HepG2 (cell line): ENCODE measurements at regions not wholly inside any gene's neighbourhood (a gene's known extent, or its start where the extent isn't known, plus 50 kb on each side); places are given as distances from the start of the nearest gene placed in this dataset.

ENCODE experiments used
- ATAC-seq: fragments of 200-7000 bp; cut with Tn5 transposase; 3 replicates; pipeline ENCODE4 v1.9.1; 2020; ENCODE audit warnings: mild to moderate bottlenecking, moderate library complexity
- BruUV-seq: library from RNA; stranded (reverse); fragments of 400-500 nt; replicated peaks from 2 replicates; lab custom pipeline; 2021; lab: Mats Ljungman, UMichigan
- CTCF ChIA-PET: fragments of 300-600 bp; formaldehyde crosslinking; extraction: SDS; loops from one replicate; lab custom pipeline; 2021; ENCODE audit warnings: low total read pairs, inconsistent platforms, low intra/inter-chr PET ratio; lab: Yijun Ruan, JAX
- POLR2A ChIA-PET: fragments of 350-600 bp; sonication (Branson Sonifier 250); formaldehyde crosslinking; loops from one replicate; lab custom pipeline; 2020; ENCODE audit warnings: antibody characterized with exemption, inconsistent platforms; lab: Yijun Ruan, JAX
- DNase-seq: peaks from one replicate; pipeline ENCODE4 v3.0.0-alpha.2; 2015; ENCODE audit warnings: low spot score
- FAIRE-seq: peaks from 3 replicates; lab custom pipeline; 2011; peaks lifted over from hg19 to GRCh38; lab: Jason Lieb, UNC
- H2AFZ ChIP-seq: one replicate; pipeline ENCODE4 v1.6.1; 2011; ENCODE audit warnings: low read length, inconsistent platforms
- H3K27ac ChIP-seq: fragments of 300-600 bp; 3 replicates; pipeline ENCODE4 v1.8.0; 2011; ENCODE audit warnings: mixed run types, mild to moderate bottlenecking, mixed read lengths, low read length, inconsistent platforms; ENCODE audit not compliant: insufficient read depth; ENCODE audit errors: extremely low read length
- H3K27me3 ChIP-seq, 2 experiments: fragments of 200-600 bp in 1 of 2; 2 replicates in 1 of 2; 3 replicates in 1 of 2; pipeline versions ENCODE4 v1.6.0 to v1.8.0; 2011; ENCODE audit warnings: low read length in 2 of 2, mild to moderate bottlenecking in 2 of 2, moderate library complexity in 2 of 2, inconsistent platforms in 1 of 2; ENCODE audit not compliant: insufficient read depth in 2 of 2, control insufficient read depth in 1 of 2
- H3K36me3 ChIP-seq, 2 experiments: fragments of 200-600 bp in 1 of 2; replicated peaks in 1 of 2; 2 replicates in 1 of 2; 3 replicates in 1 of 2; pipeline versions ENCODE4 v1.5.1 to v1.8.0; 2011; ENCODE audit warnings: low read length in 2 of 2, inconsistent platforms in 1 of 2; ENCODE audit not compliant: insufficient read depth in 2 of 2, control insufficient read depth in 1 of 2
- H3K4me1 ChIP-seq: 2 replicates; pipeline ENCODE4 v1.5.1; 2012; ENCODE audit warnings: low read length, inconsistent platforms; ENCODE audit not compliant: insufficient read depth
- H3K4me2 ChIP-seq: 2 replicates; pipeline ENCODE4 v1.6.0; 2011; ENCODE audit warnings: low read depth, low read length, inconsistent platforms
- H3K4me3 ChIP-seq, 3 experiments: fragments of 200-600 bp in 1 of 3; sonication (generic), shearing (Covaris generic) in 1 of 3; replicated peaks in 1 of 3; 2 replicates each; pipeline ENCODE4 v1.5.1; 2011 to 2016; ENCODE audit warnings: low read length in 3 of 3, inconsistent platforms in 2 of 3, low read depth in 2 of 3, mild to moderate bottlenecking in 2 of 3, control low read depth in 1 of 3, mixed read lengths in 1 of 3; ENCODE audit not compliant: insufficient read depth in 1 of 3
- H3K79me2 ChIP-seq: one replicate; pipeline ENCODE4 v1.6.1; 2011; ENCODE audit warnings: low read length, inconsistent platforms; ENCODE audit not compliant: insufficient read depth
- H3K9ac ChIP-seq: 2 replicates; pipeline ENCODE4 v1.6.0; 2011; ENCODE audit warnings: mild to moderate bottlenecking, low read depth, low read length, inconsistent platforms; ENCODE audit not compliant: insufficient read depth
- H3K9me3 ChIP-seq: 2 replicates; pipeline ENCODE4 v1.5.1; 2012; ENCODE audit warnings: mild to moderate bottlenecking, low read length
- H4K20me1 ChIP-seq: 2 replicates; pipeline ENCODE4 v1.6.0; 2011; ENCODE audit warnings: inconsistent platforms, mild to moderate bottlenecking, low read length, moderate library complexity; ENCODE audit not compliant: insufficient read depth
- HES4 ChIP-seq: sonication (generic); formaldehyde crosslinking; IDR thresholded peaks from 2 replicates; pipeline ENCODE4 v1.9.0; 2021; ENCODE audit warnings: mild to moderate bottlenecking, missing genetic modification reagents, borderline replicate concordance
- MZF1 ChIP-seq: sonication (generic); formaldehyde crosslinking; IDR thresholded peaks from 2 replicates; pipeline ENCODE4 v1.8.1; 2023; ENCODE audit warnings: mild to moderate bottlenecking, missing genetic modification reagents, borderline replicate concordance
- WGBS: methylation state at CpG from one replicate; pipeline ENCODE4 v1.1.6; 2017; ENCODE audit warnings: low lambda C conversion rate; 5-methylcytosine and 5-hydroxymethylcytosine counted together
- in situ Hi-C: cut with HindIII; loops from 2 replicates; pipeline ENCODE4 v1.10.0; 2017; ENCODE audit warnings: low pct_unique_long_range_greater_than_20kb; ENCODE audit not compliant: extremely low pct_ligation_motif_present
- intact Hi-C: fragments of 100-400 bp; cut with micrococcal nuclease; formaldehyde crosslinking; loops from one replicate; pipeline ENCODE4 v1.10.0; 2022; ENCODE audit not compliant: unreplicated experiment
- TF ChIP-seq, protein P1 (sequence below): sonication (generic); formaldehyde crosslinking; IDR thresholded peaks from 2 replicates; pipeline ENCODE4 v1.8.0; 2022; ENCODE audit warnings: missing genetic modification reagents, mild to moderate bottlenecking, moderate library complexity, borderline replicate concordance
- TF ChIP-seq, protein P2 (sequence below): sonication (generic); formaldehyde crosslinking; IDR thresholded peaks from 2 replicates; pipeline ENCODE4 v1.5.0; 2020; ENCODE audit warnings: mild to moderate bottlenecking, missing genetic modification reagents, borderline replicate concordance
- TF ChIP-seq, protein P3 (sequence below): sonication (generic); formaldehyde crosslinking; IDR thresholded peaks from 2 replicates; pipeline ENCODE4 v1.8.0; 2022; ENCODE audit warnings: missing genetic modification reagents, mild to moderate bottlenecking, borderline replicate concordance
- TF ChIP-seq, protein P4 (sequence below): sonication (generic); formaldehyde crosslinking; IDR thresholded peaks from 2 replicates; pipeline ENCODE4 v1.5.0; 2020; ENCODE audit warnings: missing genetic modification reagents, mild to moderate bottlenecking, borderline replicate concordance

DNA sequence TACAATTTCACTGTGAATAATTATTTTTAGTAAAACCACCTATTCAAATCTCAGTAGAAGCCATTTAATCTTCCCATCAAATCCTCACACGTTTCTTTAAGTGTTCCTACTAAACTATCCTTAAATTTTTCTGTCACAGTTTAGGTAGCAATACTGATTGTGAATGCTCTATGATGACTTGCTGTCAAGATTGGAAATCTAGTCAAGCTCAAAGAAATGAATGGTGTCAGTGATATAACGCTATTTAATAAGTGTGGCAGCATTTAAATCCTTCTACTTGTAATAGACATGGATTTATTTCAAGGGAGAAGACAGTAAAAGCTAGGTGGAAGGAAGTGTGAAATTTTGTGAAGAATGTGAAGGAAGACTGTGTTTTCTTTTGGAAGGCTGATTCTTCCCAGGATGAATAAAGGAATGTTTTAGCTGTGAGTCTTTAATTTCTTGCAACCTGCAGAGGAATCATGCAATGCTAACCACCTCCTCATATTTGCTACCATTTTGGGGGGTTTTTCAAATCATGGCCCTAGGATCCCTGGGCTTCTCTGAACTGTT is 936.7 kb upstream of the NEGR1 start (continued):
- TF ChIP-seq, protein P1, sequence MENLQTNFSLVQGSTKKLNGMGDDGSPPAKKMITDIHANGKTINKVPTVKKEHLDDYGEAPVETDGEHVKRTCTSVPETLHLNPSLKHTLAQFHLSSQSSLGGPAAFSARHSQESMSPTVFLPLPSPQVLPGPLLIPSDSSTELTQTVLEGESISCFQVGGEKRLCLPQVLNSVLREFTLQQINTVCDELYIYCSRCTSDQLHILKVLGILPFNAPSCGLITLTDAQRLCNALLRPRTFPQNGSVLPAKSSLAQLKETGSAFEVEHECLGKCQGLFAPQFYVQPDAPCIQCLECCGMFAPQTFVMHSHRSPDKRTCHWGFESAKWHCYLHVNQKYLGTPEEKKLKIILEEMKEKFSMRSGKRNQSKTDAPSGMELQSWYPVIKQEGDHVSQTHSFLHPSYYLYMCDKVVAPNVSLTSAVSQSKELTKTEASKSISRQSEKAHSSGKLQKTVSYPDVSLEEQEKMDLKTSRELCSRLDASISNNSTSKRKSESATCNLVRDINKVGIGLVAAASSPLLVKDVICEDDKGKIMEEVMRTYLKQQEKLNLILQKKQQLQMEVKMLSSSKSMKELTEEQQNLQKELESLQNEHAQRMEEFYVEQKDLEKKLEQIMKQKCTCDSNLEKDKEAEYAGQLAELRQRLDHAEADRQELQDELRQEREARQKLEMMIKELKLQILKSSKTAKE (CRISPR knock-in tag), result no peak
- TF ChIP-seq, protein P2, sequence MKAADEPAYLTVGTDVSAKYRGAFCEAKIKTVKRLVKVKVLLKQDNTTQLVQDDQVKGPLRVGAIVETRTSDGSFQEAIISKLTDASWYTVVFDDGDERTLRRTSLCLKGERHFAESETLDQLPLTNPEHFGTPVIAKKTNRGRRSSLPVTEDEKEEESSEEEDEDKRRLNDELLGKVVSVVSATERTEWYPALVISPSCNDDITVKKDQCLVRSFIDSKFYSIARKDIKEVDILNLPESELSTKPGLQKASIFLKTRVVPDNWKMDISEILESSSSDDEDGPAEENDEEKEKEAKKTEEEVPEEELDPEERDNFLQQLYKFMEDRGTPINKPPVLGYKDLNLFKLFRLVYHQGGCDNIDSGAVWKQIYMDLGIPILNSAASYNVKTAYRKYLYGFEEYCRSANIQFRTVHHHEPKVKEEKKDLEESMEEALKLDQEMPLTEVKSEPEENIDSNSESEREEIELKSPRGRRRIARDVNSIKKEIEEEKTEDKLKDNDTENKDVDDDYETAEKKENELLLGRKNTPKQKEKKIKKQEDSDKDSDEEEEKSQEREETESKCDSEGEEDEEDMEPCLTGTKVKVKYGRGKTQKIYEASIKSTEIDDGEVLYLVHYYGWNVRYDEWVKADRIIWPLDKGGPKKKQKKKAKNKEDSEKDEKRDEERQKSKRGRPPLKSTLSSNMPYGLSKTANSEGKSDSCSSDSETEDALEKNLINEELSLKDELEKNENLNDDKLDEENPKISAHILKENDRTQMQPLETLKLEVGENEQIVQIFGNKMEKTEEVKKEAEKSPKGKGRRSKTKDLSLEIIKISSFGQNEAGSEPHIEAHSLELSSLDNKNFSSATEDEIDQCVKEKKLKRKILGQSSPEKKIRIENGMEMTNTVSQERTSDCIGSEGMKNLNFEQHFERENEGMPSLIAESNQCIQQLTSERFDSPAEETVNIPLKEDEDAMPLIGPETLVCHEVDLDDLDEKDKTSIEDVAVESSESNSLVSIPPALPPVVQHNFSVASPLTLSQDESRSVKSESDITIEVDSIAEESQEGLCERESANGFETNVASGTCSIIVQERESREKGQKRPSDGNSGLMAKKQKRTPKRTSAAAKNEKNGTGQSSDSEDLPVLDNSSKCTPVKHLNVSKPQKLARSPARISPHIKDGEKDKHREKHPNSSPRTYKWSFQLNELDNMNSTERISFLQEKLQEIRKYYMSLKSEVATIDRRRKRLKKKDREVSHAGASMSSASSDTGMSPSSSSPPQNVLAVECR (CRISPR knock-in tag), result no peak
- TF ChIP-seq, all 625 proteins: peak for 0

DNA sequence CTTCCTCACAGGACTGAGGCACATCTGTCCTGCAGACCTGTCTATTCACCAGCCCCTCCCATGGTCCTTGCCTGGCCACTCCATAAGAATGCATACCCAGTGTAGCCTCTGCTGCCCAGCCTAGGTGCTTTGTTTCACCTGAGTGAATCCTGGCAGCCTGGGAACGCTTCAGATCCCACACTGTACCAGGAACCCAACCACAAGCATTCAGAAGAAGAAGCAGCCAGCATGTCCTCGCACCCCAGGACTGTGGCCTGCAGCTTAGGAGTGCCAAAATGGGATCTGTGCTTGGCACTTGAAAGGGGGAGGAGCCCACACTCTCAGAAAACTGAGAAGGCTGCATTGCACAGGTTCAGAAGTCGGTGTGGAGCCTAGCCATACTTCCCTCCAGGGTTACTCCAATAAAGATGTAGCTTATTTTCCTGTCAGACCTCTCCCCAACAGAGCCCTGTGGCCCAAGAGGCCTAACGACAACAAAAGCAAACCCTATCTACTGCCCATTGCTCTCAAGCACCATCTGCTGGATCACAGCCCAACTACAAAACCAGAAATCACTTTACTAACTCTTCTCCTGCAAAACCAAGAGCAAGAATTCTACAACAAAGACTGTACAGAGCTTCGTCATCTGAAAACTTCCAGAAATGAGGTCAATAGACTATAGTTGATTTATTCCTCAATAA is 923.1 kb upstream of the NEGR1 start:
- TF ChIP-seq MZF1 (no peak), HES4 (CRISPR knock-in tag) (no peak)
- TF ChIP-seq, protein P3, sequence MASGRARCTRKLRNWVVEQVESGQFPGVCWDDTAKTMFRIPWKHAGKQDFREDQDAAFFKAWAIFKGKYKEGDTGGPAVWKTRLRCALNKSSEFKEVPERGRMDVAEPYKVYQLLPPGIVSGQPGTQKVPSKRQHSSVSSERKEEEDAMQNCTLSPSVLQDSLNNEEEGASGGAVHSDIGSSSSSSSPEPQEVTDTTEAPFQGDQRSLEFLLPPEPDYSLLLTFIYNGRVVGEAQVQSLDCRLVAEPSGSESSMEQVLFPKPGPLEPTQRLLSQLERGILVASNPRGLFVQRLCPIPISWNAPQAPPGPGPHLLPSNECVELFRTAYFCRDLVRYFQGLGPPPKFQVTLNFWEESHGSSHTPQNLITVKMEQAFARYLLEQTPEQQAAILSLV (CRISPR knock-in tag), result no peak
- TF ChIP-seq, protein P4, sequence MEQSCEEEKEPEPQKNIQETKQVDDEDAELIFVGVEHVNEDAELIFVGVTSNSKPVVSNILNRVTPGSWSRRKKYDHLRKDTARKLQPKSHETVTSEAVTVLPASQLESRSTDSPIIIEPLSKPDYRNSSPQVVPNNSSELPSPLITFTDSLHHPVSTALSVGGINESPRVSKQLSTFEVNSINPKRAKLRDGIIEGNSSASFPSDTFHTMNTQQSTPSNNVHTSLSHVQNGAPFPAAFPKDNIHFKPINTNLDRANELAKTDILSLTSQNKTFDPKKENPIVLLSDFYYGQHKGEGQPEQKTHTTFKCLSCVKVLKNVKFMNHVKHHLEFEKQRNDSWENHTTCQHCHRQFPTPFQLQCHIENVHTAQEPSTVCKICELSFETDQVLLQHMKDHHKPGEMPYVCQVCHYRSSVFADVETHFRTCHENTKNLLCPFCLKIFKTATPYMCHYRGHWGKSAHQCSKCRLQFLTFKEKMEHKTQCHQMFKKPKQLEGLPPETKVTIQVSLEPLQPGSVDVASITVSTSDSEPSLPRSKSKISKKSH, result no peak
- TF ChIP-seq, all 625 proteins: peak for 0
- in situ Hi-C loops, result no loop called here
- CTCF ChIA-PET, result no interaction called here

More for the DNA sequence above, 923.1 kb upstream of the NEGR1 start:
- Histone ChIP-seq H3K4me1 (no peaks in the 10 kb centered on the region), H3K9me3 (peaks cover 85% of the 10 kb centered on the region), H4K20me1 (no peaks in the 10 kb centered on the region), H3K79me2 (no peaks in the 10 kb centered on the region), H2AFZ (no peak overlapping the region), H3K4me2 (no peak overlapping the region), H3K9ac (no peak overlapping the region), H3K4me3 (no peak overlapping the region), H3K27me3 (no peaks in the 10 kb centered on the region), H3K27ac (no peak overlapping the region), H3K36me3 (no peaks in the 10 kb centered on the region)
- BruUV-seq, result no TSS peak
- FAIRE-seq (no peak), DNase-seq (no peak), ATAC-seq (no peak)
- POLR2A ChIA-PET, result no interaction called here
- whole genome bisulfite sequencing, result 7% methylated on average over 3 of the region's 5 CpGs
- intact Hi-C loops, result no loop called here
